HG03280 (cell line): ENCODE measurements at regions not wholly inside any gene's neighbourhood (a gene's known extent, or its start where the extent isn't known, plus 50 kb on each side); places are given as distances from the start of the nearest gene placed in this dataset.
"Not testable (repeated sequence)": the region's sequence is repeated elsewhere in the genome, so short reads cannot be mapped to it uniquely, and the experiment has no call there.

Experiments used
- ATAC-seq: cut with Tn5 transposase; IDR thresholded peaks from one replicate; pipeline ENCODE4 v1.9.1; 2021; ENCODE audit warnings: mild to moderate bottlenecking, moderate library complexity; ENCODE audit not compliant: unreplicated experiment

DNA sequence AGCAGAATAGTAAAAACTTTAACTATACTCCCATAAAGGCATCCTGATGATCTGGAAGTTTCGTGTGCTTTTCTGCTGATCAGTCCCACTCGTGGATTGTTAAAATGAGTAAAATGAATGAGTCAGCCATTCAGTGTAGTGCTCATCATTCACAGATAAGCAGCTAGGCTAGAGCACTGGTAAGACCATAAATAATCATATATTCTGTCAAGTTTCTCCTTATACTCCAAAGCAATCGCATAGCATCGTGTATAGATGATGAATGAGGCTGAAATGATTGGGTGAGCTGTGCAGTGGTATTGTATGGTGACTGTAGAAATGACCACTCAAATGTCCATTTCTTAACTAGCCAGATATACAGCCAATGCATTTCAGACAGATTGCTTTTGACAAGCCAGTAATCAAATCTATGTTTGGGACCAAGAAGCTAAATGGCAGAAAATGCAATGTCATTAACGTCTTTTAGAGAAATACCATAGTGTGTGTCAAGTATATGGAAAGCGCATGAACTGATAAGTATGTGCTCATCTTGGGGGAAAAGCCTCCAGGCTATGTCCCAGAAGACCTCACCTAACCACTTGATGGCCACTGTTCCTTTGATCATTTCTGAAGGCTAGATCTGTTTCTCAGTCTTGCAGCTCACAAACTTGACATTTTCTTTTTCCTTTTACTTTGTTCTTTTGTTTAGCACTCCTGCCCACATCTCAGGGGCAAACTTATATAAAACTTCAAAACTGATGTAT lies 227.2 kb upstream of the FAM3C start:
- no peak for ATAC-seq

DNA sequence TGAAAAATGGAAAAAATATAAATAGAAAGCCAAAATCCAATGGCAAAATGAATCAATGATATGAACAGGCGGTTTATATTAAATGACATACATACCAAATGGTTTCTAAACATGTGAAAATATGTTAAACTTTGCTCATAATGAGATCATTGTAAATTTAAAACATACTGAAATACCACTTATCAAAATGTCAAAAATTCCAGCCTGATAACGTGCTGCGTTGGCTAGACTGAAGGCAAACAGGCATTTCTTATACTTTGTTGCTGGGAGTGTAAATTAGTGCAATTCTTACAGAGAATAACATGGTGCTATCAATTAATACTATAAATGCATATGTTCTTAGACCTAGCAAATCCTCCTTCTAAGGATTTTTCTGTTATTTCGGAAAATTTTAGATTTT lies 225.8 kb upstream of the FAM3C start:
- ATAC-seq = no peak

DNA sequence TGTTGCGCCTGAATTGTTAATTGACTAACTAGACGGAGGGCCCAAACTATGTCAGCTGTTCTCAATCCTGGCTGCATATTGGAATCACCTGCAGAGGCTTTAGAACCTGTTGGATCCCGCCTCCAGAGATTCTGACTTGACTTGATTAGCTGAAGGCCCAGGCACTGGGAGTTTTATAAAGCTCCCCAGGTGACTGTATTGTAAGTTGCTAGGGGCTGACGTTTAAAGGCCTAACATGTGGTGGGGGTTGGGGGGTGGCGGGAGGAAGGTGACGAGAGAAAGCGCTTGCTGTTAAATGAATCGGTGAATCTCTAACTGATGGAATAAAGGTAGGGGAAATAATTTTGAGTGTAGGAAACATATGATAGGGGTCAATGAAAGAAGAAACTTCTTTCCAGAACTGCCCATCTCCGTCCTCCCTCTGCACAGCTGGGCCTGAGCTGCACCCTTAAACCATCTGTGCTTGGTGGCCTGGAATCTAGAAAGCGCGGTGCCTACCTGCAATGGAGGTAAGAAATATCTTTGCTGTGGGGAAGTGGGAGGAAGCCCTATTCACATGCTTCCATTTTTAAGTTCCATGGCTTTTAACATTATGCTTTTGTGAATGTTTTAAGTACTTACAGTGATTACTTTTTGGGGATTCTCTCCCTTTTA lies 225.0 kb upstream of the FAM3C start:
- no peak for ATAC-seq

GRCh38 chr7:121620206-121620605 lies 224.1 kb upstream of the FAM3C start:
- ATAC-seq = no peak

- no peak for ATAC-seq
Measured at GRCh38 chr7:121618182-121618581, 222.1 kb upstream of the FAM3C start.

DNA sequence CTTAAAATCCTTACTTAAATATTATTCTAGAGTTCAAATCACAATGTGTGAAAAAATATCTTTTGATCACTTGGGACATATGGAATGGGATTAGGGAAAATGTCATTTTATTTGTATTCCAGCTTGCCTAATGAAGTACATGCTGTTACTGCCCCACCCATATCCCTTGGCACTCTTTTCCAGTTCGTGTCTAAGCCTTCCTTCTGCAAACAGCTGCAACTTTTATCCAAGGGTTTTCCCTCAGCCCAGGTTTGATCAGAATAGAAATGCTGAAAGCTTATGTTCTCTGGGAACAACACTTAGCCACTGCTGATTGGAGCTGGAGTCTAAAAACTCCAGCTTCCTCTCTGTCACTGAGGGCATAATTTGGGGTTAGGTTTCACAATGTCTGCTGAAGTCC lies 214.1 kb upstream of the FAM3C start:
- no peak for ATAC-seq

GRCh38 chr7:121609208-121609607 lies 213.1 kb upstream of the FAM3C start:
- ATAC-seq = no peak

DNA sequence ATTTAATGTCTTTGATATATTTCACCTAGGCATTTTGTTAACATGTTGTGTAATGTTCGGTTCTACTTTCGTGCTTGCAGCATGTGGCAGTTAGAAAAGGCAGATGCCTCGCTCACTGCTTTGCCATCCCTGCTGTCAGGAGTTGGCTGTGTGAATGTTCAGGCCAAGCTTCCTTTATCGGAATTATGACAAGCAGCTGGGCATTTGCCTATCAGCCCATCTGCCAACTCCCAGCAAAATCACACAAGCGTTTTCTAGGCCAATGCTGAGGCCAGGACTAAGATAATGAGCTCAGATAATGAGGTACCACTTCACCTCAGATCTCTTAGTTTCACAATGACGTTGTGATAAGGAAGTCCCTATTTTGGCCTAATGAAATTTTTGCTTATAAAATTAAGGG lies 212.7 kb upstream of the FAM3C start:
- no peak for ATAC-seq

GRCh38 chr7:121608183-121608582 lies 212.1 kb upstream of the FAM3C start:
- ATAC-seq = not testable (repeated sequence)

DNA sequence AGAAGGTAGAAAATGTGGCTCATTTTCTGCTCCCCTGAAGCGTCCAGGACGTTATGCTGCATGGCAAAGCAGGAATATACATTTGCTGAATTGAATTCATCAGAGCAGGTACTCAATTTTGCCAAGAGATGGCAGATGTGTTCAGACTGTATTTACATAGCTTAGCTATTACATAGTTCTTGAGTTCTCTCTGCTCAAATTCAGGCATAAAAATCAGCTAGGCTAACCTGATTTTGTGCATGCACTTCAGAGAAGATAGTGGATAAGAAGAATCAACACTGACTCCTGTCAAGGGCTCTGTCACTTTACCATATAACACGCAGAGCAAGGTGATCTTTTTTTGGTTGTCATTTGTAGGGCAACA lies 209.2 kb upstream of the FAM3C start:
- ATAC-seq = no peak

DNA sequence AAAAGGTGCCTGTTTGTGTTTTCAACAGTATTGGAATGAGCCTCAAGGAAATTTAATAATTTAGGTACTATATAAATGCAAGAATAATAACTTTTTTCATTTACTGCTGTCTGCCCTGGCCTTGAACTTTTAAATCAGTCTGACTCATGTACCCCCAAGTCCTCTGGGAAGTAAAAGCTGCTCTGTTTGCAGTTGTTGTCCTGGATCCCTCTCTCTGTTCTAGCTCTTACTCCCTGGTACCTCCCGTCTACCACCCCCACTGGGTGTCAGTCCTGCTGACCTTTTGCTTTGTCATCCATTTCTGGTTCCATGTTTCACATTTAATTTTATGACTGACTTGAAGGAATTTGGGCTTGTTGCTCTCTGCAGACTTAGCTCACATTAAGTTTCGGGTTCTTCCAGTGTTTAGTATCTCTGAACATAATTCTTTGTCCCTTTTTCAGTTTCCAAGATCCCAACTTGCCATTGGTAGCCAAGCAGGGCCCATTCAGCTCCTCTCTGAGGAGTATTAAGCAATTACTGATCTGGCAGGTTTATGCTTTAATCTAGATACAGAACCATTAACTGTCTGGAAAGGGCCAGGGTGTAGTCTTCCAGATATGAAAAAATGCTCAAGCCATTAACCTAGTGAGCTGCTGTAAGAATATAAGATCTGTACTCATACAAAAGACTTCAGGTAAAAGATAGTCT lies 208.7 kb upstream of the FAM3C start:
- no peak for ATAC-seq

DNA sequence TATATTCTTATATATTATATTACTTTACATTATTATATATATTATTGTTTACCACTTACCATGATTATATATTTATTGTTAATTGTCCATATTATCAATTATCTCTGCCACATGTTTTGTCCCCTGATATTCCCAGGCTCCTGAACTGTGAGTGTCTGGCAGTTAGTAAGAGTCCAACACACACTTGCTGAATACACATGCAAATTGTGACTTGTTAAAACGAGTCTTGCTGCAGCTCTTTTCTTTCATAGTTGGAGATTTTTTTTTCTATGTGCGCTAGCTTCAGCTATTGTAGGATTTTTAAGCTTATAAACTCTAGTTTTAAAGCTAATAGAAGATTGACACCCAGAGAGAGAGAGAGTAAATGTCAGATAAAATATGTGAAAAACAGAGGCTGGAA lies 207.8 kb upstream of the FAM3C start:
- ATAC-seq = no peak

GRCh38 chr7:121599887-121600286 lies 203.8 kb upstream of the FAM3C start:
- ATAC-seq = no peak

GRCh38 chr7:121595758-121596696 lies 199.9 kb upstream of the FAM3C start:
- ATAC-seq = no peak

GRCh38 chr7:121591926-121592325 lies 195.8 kb upstream of the FAM3C start:
- no peak for ATAC-seq

GRCh38 chr7:121587435-121587834 lies 191.3 kb upstream of the FAM3C start:
- ATAC-seq = no peak

GRCh38 chr7:121582258-121582657 lies 186.2 kb upstream of the FAM3C start:
- ATAC-seq = no peak

DNA sequence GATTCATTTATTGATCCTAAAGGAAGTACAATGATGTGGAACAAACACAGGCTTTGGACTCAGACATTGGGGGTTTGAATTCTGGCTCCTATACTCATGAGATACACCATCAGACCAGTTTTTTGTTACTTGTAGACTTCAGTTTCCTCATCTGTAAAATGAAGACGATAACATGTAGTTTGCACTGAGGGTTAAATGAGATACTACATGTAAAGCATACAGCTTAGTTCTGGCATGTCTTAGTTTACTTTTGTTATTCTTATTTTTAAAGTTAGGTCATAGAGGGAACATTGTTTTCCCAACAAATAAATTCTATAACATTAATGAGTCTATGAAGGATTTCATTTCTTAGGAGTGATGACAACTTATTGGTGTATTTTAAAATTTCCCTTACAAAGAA lies 183.5 kb upstream of the FAM3C start:
- no peak for ATAC-seq

DNA sequence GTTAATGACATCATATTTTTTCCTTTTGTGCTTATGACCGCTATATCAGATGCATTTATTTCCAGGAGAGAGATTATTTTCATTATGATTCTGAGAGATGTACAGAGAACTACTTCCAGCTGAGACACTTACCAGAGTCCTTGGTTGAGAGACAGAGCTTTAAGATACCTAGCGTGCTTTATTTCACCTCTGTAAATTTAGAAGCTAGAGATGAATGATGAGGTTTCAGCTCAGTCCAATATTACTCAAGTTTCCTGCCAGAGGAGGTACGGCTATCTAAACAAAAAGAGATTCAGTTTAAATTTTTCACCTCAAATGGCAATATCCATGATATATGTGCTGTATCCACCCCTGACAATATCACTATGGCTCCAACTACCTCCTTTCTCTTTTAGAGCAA lies 182.6 kb upstream of the FAM3C start:
- ATAC-seq = no peak

GRCh38 chr7:121576148-121576917 lies 180.2 kb upstream of the FAM3C start:
- no peak for ATAC-seq
